ENCODE measurements at regions not wholly inside any gene's neighbourhood (a gene's known extent, or its start where the extent isn't known, plus 50 kb on each side); places are given as distances from the start of the nearest gene placed in this dataset.

- FAIRE-seq, result no peak
These were observed 298.0 kb upstream of the TNRC6C start for GRCh38 chr17:77660524-77660923.

More at GRCh38 chr17:77660524-77660923, 298.0 kb upstream of the TNRC6C start:
- H3K4me1 ChIP-seq (ENCODE audit: insufficient read depth, low read length), result no peaks in the 10 kb centered on the region
- H3K9me3 ChIP-seq (ENCODE audit: low read length), result no peaks in the 10 kb centered on the region
- no peak overlapping the region for H3K4me2 ChIP-seq (ENCODE audit: low read depth, low read length)
- H3K4me3 ChIP-seq (replicated peaks in 1 of 3; ENCODE audit: insufficient read depth in 1 of 3, low read depth in 2 of 3, low read length in 3 of 3), result no peak overlapping the region
- TF ChIP-seq DNMT3B (CRISPR knock-in tag; conservative IDR thresholded peaks at IDR 0.05) (no peak), ZNF333 (CRISPR knock-in tag; IDR thresholded peaks at IDR 0.05; ENCODE audit: borderline replicate concordance) (no peak), ZNF331 (CRISPR knock-in tag; IDR thresholded peaks at IDR 0.05) (no peak), HOMEZ (CRISPR knock-in tag; IDR thresholded peaks at IDR 0.05; ENCODE audit: low read depth) (no peak), ZNF580 (CRISPR knock-in tag; IDR thresholded peaks at IDR 0.05; ENCODE audit: borderline replicate concordance, low read depth) (no peak), ZBTB44 (CRISPR knock-in tag; IDR thresholded peaks at IDR 0.05) (no peak), ERF (CRISPR knock-in tag; IDR thresholded peaks at IDR 0.05) (no peak), JDP2 (CRISPR knock-in tag; IDR thresholded peaks at IDR 0.05; ENCODE audit: borderline replicate concordance) (no peak)
- H3K79me2 ChIP-seq (ENCODE audit: insufficient read depth, low read length), result no peaks in the 10 kb centered on the region
- in situ Hi-C loops (cut with HindIII; ENCODE audit: extremely low pct_ligation_motif_present, low pct_unique_long_range_greater_than_20kb), result no loop called here
- no peak overlapping the region for H2AFZ ChIP-seq (ENCODE audit: low read length)
- POLR2A ChIA-PET, result no interaction called here
- DNase-seq (ENCODE audit: low spot score), result no peak
- CTCF ChIA-PET (ENCODE audit: low intra/inter-chr PET ratio, low total read pairs), result no interaction called here
- no peak overlapping the region for H3K27ac ChIP-seq (ENCODE audit: extremely low read length, insufficient read depth, low read length)
- H3K27me3 ChIP-seq (ENCODE audit: control insufficient read depth in 1 of 2, insufficient read depth in 2 of 2, low read length in 2 of 2), result peaks cover 9 to 40% of the 10 kb centered on the region in 2 experiments; a peak in 4 of 5 replicates
- no peaks in the 10 kb centered on the region for H4K20me1 ChIP-seq (ENCODE audit: insufficient read depth, low read length)
- no peaks in the 10 kb centered on the region for H3K36me3 ChIP-seq (replicated peaks in 1 of 2; ENCODE audit: control insufficient read depth in 1 of 2, insufficient read depth in 2 of 2, low read length in 2 of 2)
- no peak for ATAC-seq
- no TSS peak for BruUV-seq (replicated peaks)
- intact Hi-C loops (cut with micrococcal nuclease; ENCODE audit: unreplicated experiment), result no loop called here
- no peak overlapping the region for H3K9ac ChIP-seq (ENCODE audit: insufficient read depth, low read depth, low read length)
- 51% methylated on average over 4 of the region's 4 CpGs for WGBS (ENCODE audit: low lambda C conversion rate)

Data from HepG2 (cell line).